GM18502 (cell line): ENCODE measurements at regions not wholly inside any gene's neighbourhood (a gene's known extent, or its start where the extent isn't known, plus 50 kb on each side); places are given as distances from the start of the nearest gene placed in this dataset.
"Not testable (repeated sequence)": the region's sequence is repeated elsewhere in the genome, so short reads cannot be mapped to it uniquely, and the experiment has no call there.

Source experiments
- ATAC-seq: cut with Tn5 transposase; IDR thresholded peaks from one replicate; pipeline ENCODE4 v1.9.1; 2021; ENCODE audit warnings: mild to moderate bottlenecking; ENCODE audit not compliant: unreplicated experiment, poor library complexity

GRCh38 chr5:2105141-2105540 is 222.4 kb upstream of the IRX4 start:
- no peak for ATAC-seq

DNA sequence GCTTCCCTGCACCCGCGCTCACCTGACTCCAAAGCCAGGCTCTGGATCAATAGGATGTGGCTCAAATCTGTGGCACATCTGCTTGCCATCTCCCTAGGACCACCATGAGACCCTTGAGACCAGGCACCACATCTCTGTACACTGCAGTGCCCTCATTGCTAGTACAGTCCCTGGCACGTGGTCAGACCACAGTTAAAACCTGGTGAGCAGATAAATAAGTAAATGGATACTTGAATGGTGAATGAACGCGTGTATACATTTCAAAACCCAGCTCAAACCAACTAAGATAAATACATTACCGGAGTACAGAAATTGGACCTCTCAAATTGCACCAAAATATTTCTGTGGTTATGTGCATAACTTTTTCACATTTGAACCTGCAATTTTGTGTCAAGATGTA is 221.2 kb upstream of the IRX4 start:
- no peak for ATAC-seq

DNA sequence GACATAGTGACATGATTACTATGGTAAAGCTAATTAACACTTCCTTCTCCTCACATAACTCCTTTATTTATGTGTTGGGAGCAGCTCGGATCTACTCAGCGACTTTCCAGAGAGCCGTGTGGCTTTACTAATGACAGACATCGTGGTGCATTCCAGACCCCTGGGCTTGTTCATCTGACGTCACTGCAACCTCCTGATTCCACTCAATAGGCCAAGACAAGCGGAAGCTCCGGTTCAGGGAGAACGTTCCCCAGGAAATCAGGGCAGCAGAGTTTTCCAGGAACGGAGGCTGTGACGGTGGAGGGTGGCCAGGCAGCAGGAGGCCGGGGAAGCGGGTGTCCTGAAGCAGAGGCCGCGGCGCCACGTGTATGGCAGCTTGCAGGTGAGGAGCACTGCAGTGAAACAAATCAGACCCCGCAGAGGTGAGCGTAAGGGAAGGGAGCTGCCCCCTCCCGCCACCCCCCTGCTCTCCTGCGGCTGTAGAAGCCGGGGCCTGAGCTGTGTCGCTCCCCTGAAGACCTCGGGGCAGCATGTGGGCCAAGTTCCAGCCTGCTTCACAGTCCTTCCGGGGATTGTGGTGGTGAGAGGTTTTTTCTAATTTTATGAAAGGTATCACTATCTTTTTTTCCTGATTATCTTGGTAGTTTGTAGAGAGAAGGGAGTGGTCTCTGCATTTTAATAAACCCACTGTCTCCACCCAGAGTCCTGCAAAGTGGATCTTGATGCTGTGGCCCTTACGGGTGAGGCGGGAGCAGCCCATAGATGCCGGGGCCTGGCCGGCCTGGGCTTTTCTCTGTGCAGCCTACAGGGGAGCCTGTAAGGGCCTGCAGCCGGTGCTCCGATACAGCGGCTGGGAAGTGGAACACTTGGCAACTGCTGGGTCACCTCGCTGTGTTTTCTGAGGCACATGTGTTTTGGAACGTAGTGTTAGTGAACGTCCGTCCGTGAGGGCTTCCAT is 220.4 kb upstream of the IRX4 start:
- ATAC-seq = no peak

DNA sequence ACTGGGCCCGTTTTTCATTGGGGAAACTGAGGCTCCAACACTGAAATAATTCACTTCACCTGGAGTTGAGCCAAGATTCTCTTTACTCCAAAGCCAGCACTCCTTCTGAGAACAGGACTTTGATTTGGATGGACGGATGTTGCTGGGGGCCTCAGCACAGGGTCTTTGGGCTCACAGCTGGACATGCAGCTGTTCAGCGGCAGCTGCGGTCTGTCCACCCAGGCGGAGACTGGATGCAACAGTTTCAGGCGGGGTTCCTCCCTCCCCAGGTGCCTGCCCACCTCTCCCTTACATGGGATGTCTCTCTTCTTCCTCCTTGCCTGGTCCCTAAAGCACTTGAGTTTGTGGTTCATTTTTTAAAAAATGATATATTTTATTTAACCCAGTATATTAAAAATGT is 219.0 kb upstream of the IRX4 start:
- ATAC-seq = no peak

DNA sequence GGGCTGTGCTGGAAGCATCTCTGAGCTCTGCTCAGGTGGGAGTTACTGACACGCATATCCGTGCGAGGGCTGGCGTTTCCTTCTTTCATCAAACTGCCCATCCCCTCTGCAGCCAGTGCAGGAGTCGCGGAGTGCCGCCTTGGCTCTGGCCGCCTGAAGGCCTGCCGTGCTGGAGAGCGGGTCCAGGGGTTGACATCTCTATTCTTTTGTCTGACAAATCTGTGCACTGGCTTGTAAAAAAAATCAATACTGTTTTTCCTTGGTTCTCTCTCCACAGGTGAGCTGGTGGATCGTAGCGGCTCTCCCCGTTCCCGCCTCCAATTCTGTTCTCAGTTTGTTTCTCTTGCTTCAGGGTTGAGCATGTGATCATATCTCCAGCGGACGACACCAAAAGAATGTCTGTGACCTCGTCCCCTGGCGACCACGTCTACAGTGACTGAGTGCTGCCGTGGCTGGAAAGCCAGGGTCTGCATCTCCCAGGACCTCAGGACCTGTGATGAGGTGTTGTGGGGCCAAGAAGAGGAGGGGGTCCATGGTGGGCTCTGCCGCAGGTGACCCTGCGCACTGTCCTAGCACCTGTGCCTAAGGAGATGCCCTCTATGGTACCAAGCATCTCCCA is 214.3 kb upstream of the IRX4 start:
- ATAC-seq = no peak

DNA sequence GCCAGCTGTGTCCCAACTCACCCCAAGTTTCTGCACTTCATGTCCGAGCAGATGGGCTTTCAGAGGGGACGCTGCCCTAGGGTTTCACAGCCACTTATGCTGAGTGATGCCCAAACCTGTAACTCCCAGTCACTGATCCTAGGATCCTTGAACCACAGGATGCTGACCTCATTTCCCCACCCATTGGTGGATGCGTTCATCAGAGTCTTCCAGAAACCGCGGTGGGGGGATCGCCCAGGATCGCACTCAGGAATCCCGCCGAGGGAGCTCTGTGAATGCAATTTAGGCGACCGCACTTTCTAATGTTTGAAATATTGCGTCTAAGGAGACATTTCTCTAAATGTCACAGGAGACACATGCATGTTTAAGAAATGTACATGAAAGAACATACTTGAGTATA is 212.3 kb upstream of the IRX4 start:
- ATAC-seq = no peak

- ATAC-seq = no peak
These were observed 211.9 kb upstream of the IRX4 start for GRCh38 chr5:2094616-2094995.

GRCh38 chr5:2093859-2094615 is 211.3 kb upstream of the IRX4 start:
- no peak for ATAC-seq

DNA sequence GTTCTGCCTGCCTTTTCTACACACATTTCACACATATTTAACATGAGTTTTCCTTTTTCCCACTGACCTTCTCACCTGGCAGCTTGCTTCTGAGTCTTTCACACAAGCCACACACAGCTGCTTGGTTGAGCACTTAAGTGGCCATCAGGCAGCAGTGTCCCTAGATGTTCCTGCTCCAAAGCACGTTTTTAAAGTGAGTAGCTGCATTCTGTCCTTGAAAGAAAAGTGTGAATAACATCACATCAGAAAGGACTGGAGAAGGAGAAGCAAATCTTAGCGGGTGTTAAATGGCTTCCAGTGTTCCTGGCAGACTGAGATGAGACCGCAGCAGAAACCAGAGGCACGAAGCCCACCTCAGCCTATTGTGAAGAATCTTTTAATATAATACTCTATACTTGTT is 209.2 kb upstream of the IRX4 start:
- no peak for ATAC-seq

DNA sequence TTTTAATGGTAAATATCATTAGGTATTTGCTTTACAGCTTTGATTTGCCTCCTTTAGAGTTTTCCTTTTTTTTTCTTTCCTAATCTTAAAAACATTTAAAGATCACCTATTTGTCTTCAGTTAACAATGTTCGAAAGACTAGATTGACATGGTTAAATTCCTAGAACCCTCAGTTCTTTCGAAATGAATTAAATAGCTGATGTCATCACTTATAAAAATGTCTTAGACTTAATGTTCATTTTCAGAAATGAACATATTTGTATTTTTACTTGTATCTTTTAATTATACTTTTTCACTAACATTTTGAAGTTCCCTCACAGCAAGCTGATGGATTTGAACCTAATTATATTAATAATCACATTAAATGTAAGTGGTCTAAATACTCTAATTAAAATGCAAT is 205.3 kb upstream of the IRX4 start:
- ATAC-seq = no peak

- no peak for ATAC-seq
These were observed 192.6 kb upstream of the IRX4 start for GRCh38 chr5:2075365-2075764.

DNA sequence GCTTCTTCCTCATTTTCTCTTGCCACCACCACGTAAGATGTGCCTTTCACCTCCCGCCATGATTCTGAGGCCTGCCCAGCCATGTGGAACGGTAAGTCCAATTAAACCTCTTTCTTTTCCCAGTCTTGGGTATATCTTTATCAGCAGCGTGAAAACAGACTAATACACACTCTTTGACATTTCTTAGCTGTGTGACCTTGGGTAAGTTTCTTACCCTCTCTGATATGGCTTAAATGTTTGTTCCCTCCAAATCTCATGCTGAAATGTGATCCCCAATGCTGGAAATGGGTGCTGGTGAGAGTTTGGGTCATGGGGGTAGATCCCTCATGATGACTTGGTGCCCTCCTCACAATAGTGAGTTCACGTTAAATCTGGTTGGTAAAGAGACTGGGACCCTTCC is 188.8 kb upstream of the IRX4 start:
- ATAC-seq = no peak

DNA sequence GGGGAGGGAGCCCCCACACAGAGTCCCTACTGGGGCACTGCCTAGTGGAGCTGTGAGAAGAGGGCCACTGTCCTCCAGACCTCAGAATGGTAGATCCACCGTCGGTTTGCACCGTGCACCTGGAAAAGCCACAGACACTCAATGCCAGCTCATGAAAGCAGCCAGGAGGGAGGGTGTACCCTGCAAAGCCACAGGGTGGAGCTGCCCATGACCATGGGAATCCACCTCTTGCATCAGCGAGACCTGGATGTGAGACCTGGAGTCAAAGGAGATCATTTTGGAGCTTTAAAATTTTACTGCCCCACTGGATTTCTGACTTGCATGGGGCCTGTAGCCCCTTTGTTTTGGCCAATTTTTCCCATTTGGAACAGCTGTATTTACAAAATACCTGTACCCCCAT is 188.1 kb upstream of the IRX4 start:
- ATAC-seq = not testable (repeated sequence)

DNA sequence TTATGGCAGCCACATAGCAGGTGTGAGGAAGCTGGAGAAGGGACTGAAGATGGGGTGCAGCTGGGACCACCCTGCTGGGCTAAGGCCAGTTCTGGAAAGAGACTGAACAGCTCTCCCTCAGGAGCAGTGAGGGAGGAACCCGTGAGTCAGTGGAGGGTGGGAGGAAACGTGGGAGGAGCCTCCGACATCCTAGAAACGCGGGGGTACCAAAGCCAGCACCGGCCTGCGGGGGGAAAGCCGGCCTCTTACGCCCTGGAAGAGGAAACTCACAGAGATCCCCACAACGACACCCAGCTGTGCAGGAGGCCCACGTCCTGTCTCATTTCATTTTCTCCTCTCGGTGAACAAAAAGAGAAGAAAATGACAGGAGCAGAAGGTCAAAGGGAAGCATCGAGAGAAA is 185.8 kb upstream of the IRX4 start:
- no peak for ATAC-seq

- no peak for ATAC-seq
These were observed 183.6 kb upstream of the IRX4 start for GRCh38 chr5:2066373-2066772.

DNA sequence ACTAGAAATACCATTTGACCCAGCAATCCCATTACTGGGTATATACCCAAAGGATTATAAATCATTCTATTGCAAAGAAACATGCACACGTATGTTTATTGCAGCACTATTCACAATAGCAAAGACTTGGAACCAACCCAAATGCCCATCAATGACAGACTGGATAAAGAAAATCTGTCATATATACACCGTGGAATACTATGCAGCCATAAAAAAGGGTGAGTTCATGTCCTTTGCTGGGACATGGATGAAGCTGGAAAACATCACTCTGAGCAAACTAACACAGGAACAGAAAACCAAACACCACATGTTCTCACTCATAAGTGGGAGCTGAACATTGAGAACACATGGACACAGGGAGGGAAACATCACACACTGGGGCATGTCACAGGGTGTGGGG is 180.7 kb upstream of the IRX4 start:
- not testable (repeated sequence) for ATAC-seq

DNA sequence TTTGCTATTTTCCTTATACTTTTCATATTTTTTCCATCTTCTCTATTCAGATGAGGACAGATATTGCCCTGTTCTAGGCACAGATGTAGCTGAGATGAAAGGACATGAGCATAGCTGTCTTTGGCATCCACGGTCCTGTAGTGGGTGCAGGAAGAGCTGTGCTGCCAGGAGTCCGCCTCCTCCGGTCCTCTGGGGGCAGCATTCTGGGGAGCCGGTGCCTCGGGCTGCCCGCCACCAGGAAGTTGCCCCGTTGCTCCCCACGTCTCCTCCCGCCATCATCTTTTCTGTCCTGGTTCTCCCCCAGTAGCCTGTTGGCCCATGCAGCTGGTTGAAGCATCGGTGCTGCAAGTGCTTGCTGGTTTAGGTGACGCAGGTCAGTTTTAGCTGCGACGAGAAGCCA is 170.0 kb upstream of the IRX4 start:
- no peak for ATAC-seq

- ATAC-seq = no peak
These were observed 167.2 kb upstream of the IRX4 start for GRCh38 chr5:2049876-2050275.

DNA sequence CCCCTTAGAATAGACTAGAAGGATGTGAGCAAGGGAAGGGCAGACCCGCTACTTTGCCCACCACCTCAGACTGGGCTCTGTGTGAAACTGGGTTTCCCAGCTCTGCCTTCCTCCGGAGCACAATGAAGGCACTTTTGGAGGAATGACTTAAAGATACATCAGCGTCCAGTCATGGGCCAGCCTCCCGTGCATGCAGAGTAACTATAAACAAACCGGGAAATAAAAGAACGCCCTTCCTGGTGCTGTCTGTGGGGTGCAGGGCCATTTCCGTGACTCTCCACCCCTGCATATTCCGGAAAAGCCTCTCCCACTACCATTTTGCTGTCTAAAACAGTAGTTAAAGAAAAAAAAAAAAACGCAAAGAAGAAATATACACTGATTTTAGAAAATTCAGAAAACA is 165.9 kb upstream of the IRX4 start:
- ATAC-seq = no peak

DNA sequence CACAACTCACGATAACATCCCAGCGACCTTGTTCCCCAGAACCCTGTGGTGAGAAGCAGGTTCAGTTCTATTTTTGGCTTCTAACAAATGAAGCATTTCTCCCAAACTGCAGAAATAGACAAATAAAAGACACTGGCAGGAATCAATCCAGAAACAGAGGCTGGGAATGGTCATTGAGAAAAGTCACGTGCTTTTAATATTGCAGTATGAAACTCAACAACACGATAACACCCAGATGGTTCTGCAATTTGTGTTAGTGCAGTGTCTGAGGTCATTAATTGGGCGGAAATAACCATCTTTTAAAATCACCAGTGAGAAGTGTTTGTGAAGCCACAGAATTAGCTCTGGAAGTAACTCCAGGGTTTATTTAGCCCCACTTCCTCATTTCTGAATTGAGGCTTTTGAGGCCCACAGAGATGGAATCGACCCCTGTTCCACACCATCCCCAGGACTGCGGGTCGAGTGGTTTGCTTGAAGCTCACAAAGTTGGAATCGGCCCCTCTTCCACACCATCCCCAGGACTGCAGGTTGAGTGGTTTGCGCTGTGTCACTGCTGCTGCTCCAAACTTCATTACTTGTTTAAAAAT is 164.7 kb upstream of the IRX4 start:
- ATAC-seq = no peak

- no peak for ATAC-seq
These were observed 161.3 kb upstream of the IRX4 start for GRCh38 chr5:2044041-2044440.
